PFSK-1 (cell line): ENCODE measurements at regions not wholly inside any gene's neighbourhood (a gene's known extent, or its start where the extent isn't known, plus 50 kb on each side); places are given as distances from the start of the nearest gene placed in this dataset.

Experiments
- FOXP2 ChIP-seq: optimal IDR thresholded peaks from 2 replicates; pipeline ENCODE3; 2011; ENCODE audit warnings: borderline replicate concordance, control low read depth, inconsistent platforms; ENCODE audit not compliant: insufficient read depth; ENCODE audit errors: extremely low read length, extremely low read depth
- POLR2AphosphoS5 ChIP-seq: IDR thresholded peaks from 2 replicates; pipeline ENCODE4 v1.6.1; 2012; ENCODE audit warnings: low read depth, mild to moderate bottlenecking, control low read depth, low read length, moderate library complexity
- SIN3A ChIP-seq: IDR thresholded peaks from 2 replicates; pipeline ENCODE4 v1.6.1; 2012; ENCODE audit warnings: mild to moderate bottlenecking, low read length, moderate library complexity, borderline replicate concordance; ENCODE audit not compliant: insufficient read depth
- TAF1 ChIP-seq: IDR thresholded peaks from 2 replicates; pipeline ENCODE4 v1.6.1; 2012; ENCODE audit warnings: low read length, control low read depth, borderline replicate concordance; ENCODE audit not compliant: insufficient read depth
- TF ChIP-seq, protein P1 (sequence below), 2 experiments: IDR thresholded peaks; 2 replicates each; pipeline versions ENCODE4 v1.6.1 to v1.8.0; 2011 to 2012; ENCODE audit warnings: low read depth in 2 of 2, low read length in 2 of 2, control low read depth in 1 of 2, inconsistent platforms in 1 of 2, mild to moderate bottlenecking in 1 of 2, moderate library complexity in 1 of 2; ENCODE audit not compliant: insufficient read depth in 1 of 2

DNA sequence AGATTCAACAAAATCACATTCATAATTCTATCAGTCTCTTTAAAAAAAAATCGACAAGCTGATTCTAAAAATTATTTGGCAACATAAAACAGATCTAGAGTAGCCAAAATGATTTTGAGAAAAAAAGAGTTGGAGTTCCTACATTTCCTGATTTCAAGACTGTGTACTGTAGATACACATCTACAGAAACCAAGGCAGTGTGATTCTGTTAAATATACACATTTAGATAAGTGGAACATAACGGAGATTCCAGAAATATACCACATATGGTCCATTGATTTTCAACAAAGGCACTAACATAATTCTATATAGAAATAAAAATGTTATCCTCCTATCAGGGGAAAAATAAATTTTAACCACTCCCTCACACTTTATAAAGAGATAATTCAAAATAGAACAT, 467.0 kb downstream of the ADRA2A start:
- no peak for TF ChIP-seq SIN3A
- TF ChIP-seq, protein P1, sequence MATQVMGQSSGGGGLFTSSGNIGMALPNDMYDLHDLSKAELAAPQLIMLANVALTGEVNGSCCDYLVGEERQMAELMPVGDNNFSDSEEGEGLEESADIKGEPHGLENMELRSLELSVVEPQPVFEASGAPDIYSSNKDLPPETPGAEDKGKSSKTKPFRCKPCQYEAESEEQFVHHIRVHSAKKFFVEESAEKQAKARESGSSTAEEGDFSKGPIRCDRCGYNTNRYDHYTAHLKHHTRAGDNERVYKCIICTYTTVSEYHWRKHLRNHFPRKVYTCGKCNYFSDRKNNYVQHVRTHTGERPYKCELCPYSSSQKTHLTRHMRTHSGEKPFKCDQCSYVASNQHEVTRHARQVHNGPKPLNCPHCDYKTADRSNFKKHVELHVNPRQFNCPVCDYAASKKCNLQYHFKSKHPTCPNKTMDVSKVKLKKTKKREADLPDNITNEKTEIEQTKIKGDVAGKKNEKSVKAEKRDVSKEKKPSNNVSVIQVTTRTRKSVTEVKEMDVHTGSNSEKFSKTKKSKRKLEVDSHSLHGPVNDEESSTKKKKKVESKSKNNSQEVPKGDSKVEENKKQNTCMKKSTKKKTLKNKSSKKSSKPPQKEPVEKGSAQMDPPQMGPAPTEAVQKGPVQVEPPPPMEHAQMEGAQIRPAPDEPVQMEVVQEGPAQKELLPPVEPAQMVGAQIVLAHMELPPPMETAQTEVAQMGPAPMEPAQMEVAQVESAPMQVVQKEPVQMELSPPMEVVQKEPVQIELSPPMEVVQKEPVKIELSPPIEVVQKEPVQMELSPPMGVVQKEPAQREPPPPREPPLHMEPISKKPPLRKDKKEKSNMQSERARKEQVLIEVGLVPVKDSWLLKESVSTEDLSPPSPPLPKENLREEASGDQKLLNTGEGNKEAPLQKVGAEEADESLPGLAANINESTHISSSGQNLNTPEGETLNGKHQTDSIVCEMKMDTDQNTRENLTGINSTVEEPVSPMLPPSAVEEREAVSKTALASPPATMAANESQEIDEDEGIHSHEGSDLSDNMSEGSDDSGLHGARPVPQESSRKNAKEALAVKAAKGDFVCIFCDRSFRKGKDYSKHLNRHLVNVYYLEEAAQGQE (IDR thresholded peaks at IDR 0.05; ENCODE audit: insufficient read depth in 1 of 2, low read depth in 2 of 2, low read length in 2 of 2): no peak
- TF ChIP-seq FOXP2: no peak
- TF ChIP-seq TAF1: no peak
- TF ChIP-seq POLR2AphosphoS5: no peak

DNA sequence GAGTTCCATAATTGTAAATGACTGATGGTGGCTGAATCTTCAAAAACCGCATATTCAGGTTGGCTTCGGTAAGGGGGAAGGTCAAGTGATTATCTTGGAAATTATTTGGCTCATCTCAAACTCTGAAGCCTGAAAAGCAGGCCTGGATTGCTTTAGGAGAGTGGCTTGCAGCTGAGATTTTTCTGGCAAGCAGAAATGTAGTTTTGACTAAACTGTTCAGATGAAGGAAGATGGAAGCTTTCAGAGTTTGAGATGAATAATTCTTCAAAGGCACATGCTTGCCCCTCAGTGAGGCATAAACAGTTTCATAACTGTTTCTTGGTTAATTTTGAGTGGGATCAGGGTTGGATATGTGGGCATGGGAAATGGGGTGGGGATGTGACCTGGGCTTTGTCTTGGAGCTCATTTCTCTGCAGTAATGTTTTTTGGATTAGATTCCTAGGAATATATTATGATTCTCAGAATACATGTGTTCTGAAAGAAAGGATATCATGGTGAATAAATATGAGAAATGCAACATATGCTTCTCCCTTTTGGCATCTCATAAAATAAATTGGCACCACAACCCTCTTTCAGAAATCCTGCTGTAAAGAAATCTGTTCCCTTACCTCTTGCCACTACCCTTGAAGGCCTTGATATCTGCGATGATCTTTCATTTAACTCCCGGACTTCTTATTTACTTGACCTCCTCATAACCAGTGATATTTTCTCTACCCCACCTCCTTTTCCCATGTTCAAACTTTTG, 469.2 kb downstream of the ADRA2A start:
- TF ChIP-seq FOXP2 (no peak), TAF1 (no peak), POLR2AphosphoS5 (no peak), SIN3A (no peak)
- TF ChIP-seq, protein P1 (IDR thresholded peaks at IDR 0.05; ENCODE audit: insufficient read depth in 1 of 2, low read depth in 2 of 2, low read length in 2 of 2): no peak

DNA sequence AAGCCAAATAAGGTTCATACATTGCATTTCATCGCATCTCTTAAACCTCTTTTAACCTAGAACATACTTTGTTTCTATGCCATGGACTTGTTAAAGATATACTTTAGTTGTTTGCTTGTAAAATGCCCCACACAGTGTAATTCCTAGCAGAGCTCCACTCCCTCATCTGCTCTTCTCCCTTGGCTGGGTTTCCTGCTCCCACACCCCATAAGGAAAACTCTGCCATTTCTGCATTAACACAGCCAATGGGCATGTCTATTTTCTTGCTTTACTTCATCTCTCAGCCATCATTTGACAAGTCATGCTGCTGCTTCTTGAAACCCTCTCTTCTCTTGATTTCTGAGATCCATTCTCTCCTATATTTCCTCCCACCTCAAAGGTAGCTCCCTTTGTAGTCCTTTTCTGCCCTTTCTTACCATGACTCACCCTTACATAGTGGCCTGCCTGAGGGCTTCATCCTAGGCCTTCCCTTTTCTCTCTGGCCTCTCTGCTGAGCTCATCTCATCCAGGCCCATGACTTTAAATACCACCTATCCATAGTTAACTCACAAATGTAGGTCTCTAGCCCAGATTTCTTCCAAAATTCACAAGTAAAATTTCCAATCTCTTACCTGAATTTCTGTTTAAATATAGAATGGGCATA, 471.4 kb downstream of the ADRA2A start:
- TF ChIP-seq SIN3A: no peak
- TF ChIP-seq, protein P1 (IDR thresholded peaks at IDR 0.05; ENCODE audit: insufficient read depth in 1 of 2, low read depth in 2 of 2, low read length in 2 of 2): no peak
- TF ChIP-seq POLR2AphosphoS5: no peak
- TF ChIP-seq TAF1: no peak
- TF ChIP-seq FOXP2: no peak

DNA sequence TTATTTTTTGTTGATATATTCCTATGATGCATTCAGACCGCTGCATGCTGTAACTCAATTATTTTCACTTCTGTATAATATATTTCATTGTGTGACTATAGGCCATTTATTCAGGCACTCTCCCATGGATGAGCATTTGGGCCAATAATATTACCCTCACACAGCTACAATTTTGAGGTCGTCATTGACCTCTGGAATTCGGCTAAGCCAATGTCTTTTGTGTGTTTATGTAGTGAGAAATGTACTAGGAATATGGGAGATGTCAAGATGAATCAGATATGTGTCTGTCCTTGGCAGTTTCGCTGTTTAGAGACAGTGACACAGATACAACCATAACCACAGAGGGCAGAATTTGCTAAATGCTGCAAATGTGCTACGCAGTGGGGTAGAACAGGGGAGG, 474.2 kb downstream of the ADRA2A start:
- TF ChIP-seq, protein P1 (IDR thresholded peaks at IDR 0.05; ENCODE audit: insufficient read depth in 1 of 2, low read depth in 2 of 2, low read length in 2 of 2): no peak
- no peak for TF ChIP-seq FOXP2
- no peak for TF ChIP-seq TAF1
- no peak for TF ChIP-seq POLR2AphosphoS5
- TF ChIP-seq SIN3A: no peak
